OCI-LY3 (cell line): ENCODE measurements at regions not wholly inside any gene's neighbourhood (a gene's known extent, or its start where the extent isn't known, plus 50 kb on each side); places are given as distances from the start of the nearest gene placed in this dataset.

Experiments
- H2AFZ ChIP-seq: fragments of 200-600, 300-600 bp; shearing (Covaris generic); 2 replicates; pipeline ENCODE4 v1.6.0; 2014; ENCODE audit warnings: antibody characterized with exemption, low read depth, low read length
- H3K27ac ChIP-seq: fragments of 200-600, 300-600 bp; sonication (generic); 2 replicates; pipeline ENCODE4 v1.5.1; 2014; ENCODE audit warnings: mild to moderate bottlenecking, low read length, moderate library complexity, mixed read lengths
- H3K27me3 ChIP-seq: fragments of 200-600, 300-600 bp; sonication (generic); 2 replicates; pipeline ENCODE4 v1.6.1; 2014; ENCODE audit warnings: low read depth, low read length, mixed read lengths
- H3K36me3 ChIP-seq: fragments of 200-600, 300-600 bp; sonication (generic); replicated peaks from 2 replicates; pipeline ENCODE3; 2014; ENCODE audit warnings: low read depth, low read length, mixed read lengths
- H3K4me1 ChIP-seq: fragments of 300-600, 200-600 bp; sonication (generic); 2 replicates; pipeline ENCODE4 v1.6.1; 2014; ENCODE audit warnings: low read length, mixed read lengths
- H3K4me2 ChIP-seq: fragments of 200-600, 300-600 bp; sonication (generic); 2 replicates; pipeline ENCODE4 v1.6.1; 2014; ENCODE audit warnings: low read length, mixed read lengths
- H3K4me3 ChIP-seq: fragments of 300-600, 200-600 bp; sonication (generic); 2 replicates; pipeline ENCODE4 v1.5.1; 2014; ENCODE audit warnings: antibody characterized with exemption, mild to moderate bottlenecking, low read length, moderate library complexity
- H3K79me2 ChIP-seq: fragments of 300-600, 200-600 bp; shearing (Covaris generic); 2 replicates; pipeline ENCODE4 v1.6.1; 2014; ENCODE audit warnings: mild to moderate bottlenecking, low read length, mixed read lengths
- H3K9ac ChIP-seq: fragments of 300-600, 200-600 bp; shearing (Covaris generic); 2 replicates; pipeline ENCODE4 v1.6.0; 2014; ENCODE audit warnings: mild to moderate bottlenecking, low read length, moderate library complexity
- H3K9me3 ChIP-seq: fragments of 200-600, 300-600 bp; shearing (Covaris generic); 2 replicates; pipeline ENCODE4 v1.6.1; 2014; ENCODE audit warnings: low read length, mixed read lengths; ENCODE audit not compliant: insufficient read depth
- H4K20me1 ChIP-seq: fragments of 200-600, 300-600 bp; sonication (generic); 2 replicates; pipeline ENCODE4 v1.6.1; 2016; ENCODE audit warnings: low read length, mixed read lengths; ENCODE audit not compliant: insufficient read depth
- EZH2phosphoT487 ChIP-seq: fragments of 200-600 bp; shearing (Covaris generic); IDR thresholded peaks from 2 replicates; pipeline ENCODE4 v1.6.1; 2018; ENCODE audit warnings: antibody characterized with exemption, mixed run types, low read depth
- TF ChIP-seq, protein P1 (sequence below): fragments of 200-600, 300-600 bp; sonication (generic); IDR thresholded peaks from 2 replicates; pipeline ENCODE4 v1.5.1; 2014; ENCODE audit warnings: antibody characterized with exemption, low read length, low read depth

DNA sequence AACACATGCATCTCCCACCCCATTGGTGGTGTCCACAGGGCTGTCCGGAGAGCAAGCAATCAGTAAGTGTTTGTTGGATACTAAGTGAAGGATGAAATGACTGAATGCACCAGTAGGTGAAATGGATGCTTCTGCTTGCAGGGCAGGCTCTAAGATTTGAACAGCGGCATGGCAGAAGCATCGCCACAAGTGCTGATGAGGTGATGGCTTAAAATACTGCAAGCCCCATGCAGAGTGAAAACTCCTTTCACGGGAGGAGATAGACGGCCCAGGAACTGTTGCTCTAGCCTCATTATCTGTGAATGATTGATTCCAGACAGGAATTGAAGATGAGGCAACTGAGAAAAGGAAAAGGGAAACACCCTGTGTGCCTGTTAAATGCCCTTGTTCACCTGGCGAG is 158.9 kb downstream of the LY86 start:
- Histone ChIP-seq H3K9ac (no peak overlapping the region), H3K27ac (no peak overlapping the region), H3K9me3 (no peaks in the 10 kb centered on the region), H3K4me2 (no peak overlapping the region), H3K27me3 (peaks cover 12% of the 10 kb centered on the region; the same call in 1 of the 2 replicates), H3K4me1 (peaks cover 7% of the 10 kb centered on the region), H4K20me1 (no peaks in the 10 kb centered on the region), H3K36me3 (no peaks in the 10 kb centered on the region), H2AFZ (no peak overlapping the region), H3K79me2 (no peaks in the 10 kb centered on the region), H3K4me3 (no peak overlapping the region)
- TF ChIP-seq EZH2phosphoT487, result no peak
- TF ChIP-seq, protein P1, sequence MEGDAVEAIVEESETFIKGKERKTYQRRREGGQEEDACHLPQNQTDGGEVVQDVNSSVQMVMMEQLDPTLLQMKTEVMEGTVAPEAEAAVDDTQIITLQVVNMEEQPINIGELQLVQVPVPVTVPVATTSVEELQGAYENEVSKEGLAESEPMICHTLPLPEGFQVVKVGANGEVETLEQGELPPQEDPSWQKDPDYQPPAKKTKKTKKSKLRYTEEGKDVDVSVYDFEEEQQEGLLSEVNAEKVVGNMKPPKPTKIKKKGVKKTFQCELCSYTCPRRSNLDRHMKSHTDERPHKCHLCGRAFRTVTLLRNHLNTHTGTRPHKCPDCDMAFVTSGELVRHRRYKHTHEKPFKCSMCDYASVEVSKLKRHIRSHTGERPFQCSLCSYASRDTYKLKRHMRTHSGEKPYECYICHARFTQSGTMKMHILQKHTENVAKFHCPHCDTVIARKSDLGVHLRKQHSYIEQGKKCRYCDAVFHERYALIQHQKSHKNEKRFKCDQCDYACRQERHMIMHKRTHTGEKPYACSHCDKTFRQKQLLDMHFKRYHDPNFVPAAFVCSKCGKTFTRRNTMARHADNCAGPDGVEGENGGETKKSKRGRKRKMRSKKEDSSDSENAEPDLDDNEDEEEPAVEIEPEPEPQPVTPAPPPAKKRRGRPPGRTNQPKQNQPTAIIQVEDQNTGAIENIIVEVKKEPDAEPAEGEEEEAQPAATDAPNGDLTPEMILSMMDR, result no peak

DNA sequence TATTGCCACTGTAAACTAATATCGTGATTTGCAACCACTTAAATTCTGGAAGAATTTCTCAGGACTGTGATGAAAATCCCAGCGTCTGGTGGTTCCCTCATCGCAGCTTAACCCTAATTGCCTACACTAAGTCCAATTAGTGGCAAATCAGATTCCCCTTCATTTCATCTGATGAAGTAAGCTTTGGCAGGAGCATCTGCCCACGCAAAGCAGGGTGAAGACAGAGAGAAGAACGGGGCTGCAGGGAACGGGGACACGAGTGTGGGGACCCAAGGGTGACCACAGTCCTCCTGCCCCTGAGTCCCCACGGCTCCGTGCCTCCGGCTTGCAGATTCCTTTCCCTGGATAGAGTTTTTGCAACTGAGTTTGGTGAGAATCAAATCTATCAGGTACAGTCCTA is 159.5 kb downstream of the LY86 start:
- TF ChIP-seq, protein P1, result no peak
- no peak for TF ChIP-seq EZH2phosphoT487
- Histone ChIP-seq H3K9me3 (no peaks in the 10 kb centered on the region), H3K4me3 (no peak overlapping the region), H3K4me1 (peaks cover 7% of the 10 kb centered on the region), H3K79me2 (no peaks in the 10 kb centered on the region), H3K27me3 (peaks cover 12% of the 10 kb centered on the region; the same call in 1 of the 2 replicates), H3K9ac (no peak overlapping the region), H4K20me1 (no peaks in the 10 kb centered on the region), H3K36me3 (no peaks in the 10 kb centered on the region), H3K27ac (no peak overlapping the region), H3K4me2 (no peak overlapping the region), H2AFZ (no peak overlapping the region)

DNA sequence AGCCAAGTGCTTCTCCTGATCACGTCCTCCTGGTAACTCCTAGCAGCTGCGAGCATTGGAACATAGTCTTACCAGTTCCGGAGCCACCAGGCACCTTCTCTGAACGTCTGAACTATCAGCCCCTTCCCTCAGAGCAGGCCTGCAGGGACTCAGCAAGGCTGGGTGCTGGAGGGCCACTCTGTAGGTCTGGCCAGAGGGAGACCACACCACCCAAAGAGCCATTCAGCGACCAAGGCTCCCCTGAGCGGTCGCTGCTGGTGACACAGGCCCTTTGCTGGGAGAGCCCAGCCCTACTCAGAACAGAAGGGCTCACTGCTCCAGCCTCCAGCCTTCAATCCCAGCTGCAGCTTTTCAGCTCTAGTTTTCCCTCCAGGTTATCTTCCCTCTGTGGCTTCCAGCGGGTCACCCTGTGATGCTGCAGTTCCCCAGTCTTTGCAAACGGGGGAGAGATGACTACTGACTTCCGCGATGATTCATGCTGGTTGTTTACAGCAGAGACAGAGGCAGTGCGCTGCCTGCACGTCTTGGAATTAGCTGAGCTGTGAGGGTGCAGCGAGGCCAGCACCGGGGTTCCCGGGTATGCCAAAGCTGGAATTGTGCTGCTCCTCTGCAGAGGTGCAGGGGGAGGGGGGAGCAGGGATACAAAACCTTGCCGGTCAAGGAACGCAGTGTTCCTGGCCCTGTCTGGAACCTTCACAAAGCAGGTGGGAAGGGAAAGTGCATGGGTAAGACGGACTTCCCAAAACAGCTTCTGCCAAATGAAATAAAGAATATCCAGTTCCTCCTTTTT is 161.4 kb downstream of the LY86 start:
- Histone ChIP-seq H3K79me2 (no peaks in the 10 kb centered on the region), H3K9ac (no peak overlapping the region), H3K9me3 (no peaks in the 10 kb centered on the region), H3K4me1 (peaks cover 7% of the 10 kb centered on the region), H3K4me3 (0 out of 2 replicates have a peak overlapping the region, but pooled peaks have one; percentile 33), H4K20me1 (no peaks in the 10 kb centered on the region), H3K4me2 (peak overlapping the region; percentile 62), H3K27ac (no peak overlapping the region), H3K36me3 (no peaks in the 10 kb centered on the region), H3K27me3 (peaks cover 12% of the 10 kb centered on the region; the same call in 1 of the 2 replicates), H2AFZ (no peak overlapping the region)
- TF ChIP-seq, protein P1, result no peak
- no peak for TF ChIP-seq EZH2phosphoT487

DNA sequence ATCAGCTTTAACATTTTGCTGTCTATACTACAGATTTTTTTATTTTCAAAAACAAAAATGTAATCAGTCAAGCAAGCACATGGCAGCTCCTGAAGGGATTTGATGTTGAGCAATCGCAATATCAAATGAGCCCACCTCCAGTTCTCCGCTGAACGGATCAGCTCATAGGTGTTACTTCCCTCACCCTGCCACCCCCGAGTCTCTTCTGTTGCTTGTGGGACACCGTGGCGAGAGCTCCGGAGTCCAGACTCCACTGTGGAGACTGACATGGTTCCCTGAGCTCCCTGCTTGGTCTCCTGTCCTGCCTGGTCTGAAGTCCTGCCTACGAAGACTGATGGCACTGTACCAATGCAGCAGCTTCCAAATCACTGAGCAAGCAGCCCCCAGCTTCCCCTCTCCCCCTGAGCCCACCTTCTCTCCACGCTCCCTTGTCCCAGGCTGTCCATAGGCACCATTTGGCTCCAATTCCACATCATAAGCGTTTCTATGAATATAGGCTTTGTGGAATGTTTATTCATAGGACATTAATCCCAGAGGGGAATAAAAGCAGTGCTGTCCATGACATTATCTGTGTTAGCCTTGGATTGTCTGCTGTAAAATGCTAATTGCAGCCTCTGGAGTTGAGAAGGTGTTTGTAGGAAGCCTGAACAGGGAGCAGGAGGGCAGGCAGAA is 162.2 kb downstream of the LY86 start:
- Histone ChIP-seq H3K9ac (no peak overlapping the region), H3K27ac (no peak overlapping the region), H3K79me2 (no peaks in the 10 kb centered on the region), H2AFZ (no peak overlapping the region), H3K36me3 (no peaks in the 10 kb centered on the region), H3K9me3 (no peaks in the 10 kb centered on the region), H3K27me3 (peaks cover 12% of the 10 kb centered on the region; the same call in 1 of the 2 replicates), H3K4me3 (no peak overlapping the region), H4K20me1 (no peaks in the 10 kb centered on the region), H3K4me2 (no peak overlapping the region), H3K4me1 (peaks cover 7% of the 10 kb centered on the region)
- no peak for TF ChIP-seq EZH2phosphoT487
- TF ChIP-seq, protein P1, result no peak
